OCI-LY7 (cell line): ENCODE measurements at regions not wholly inside any gene's neighbourhood (a gene's known extent, or its start where the extent isn't known, plus 50 kb on each side); places are given as distances from the start of the nearest gene placed in this dataset.

Experiments used
- EZH2phosphoT487 ChIP-seq: fragments of 200-600 bp; sonication (generic); IDR thresholded peaks from 2 replicates; pipeline ENCODE4 v1.6.1; 2018; ENCODE audit warnings: low read depth, borderline replicate concordance, mild to moderate bottlenecking, mixed run types, antibody characterized with exemption, low read length, moderate library complexity, mixed read lengths
- TF ChIP-seq, protein P1 (sequence below): fragments of 200-600 bp; sonication (generic); conservative IDR thresholded peaks from 2 replicates; pipeline ENCODE4 v1.5.1; 2014; ENCODE audit warnings: mild to moderate bottlenecking, antibody characterized with exemption, low read length, moderate library complexity, mixed read lengths

DNA sequence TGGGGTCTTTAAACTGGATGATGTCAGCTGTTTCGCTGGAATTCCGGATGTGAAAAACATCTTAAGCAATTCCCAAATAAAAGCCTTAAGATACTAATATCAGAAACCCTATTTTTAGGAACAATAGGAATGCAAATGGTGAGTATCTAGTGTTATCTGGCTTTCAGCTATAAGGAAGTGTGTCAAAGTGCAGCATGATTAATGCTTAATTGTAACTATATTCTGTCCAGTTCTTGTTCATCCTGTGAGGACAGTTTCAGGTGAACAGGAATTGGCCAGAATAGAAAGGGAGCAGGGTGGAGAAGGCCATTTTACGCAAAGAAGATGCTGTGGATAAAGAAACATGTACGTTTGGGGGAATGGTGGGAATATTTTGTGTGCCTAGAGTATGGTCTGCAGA lies 108.2 kb downstream of the RASSF10 start:
- TF ChIP-seq, protein P1, sequence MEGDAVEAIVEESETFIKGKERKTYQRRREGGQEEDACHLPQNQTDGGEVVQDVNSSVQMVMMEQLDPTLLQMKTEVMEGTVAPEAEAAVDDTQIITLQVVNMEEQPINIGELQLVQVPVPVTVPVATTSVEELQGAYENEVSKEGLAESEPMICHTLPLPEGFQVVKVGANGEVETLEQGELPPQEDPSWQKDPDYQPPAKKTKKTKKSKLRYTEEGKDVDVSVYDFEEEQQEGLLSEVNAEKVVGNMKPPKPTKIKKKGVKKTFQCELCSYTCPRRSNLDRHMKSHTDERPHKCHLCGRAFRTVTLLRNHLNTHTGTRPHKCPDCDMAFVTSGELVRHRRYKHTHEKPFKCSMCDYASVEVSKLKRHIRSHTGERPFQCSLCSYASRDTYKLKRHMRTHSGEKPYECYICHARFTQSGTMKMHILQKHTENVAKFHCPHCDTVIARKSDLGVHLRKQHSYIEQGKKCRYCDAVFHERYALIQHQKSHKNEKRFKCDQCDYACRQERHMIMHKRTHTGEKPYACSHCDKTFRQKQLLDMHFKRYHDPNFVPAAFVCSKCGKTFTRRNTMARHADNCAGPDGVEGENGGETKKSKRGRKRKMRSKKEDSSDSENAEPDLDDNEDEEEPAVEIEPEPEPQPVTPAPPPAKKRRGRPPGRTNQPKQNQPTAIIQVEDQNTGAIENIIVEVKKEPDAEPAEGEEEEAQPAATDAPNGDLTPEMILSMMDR = no peak
- no peak for TF ChIP-seq EZH2phosphoT487
